ENCODE measurements at regions not wholly inside any gene's neighbourhood (a gene's known extent, or its start where the extent isn't known, plus 50 kb on each side); places are given as distances from the start of the nearest gene placed in this dataset.
"Not testable (repeated sequence)": the region's sequence is repeated elsewhere in the genome, so short reads cannot be mapped to it uniquely, and the experiment has no call there.

GRCh38 chr2:89196719-89197118 is 505.2 kb downstream of the RPIA start:
- not testable (repeated sequence) for H3K79me1 ChIP-seq (ENCODE audit: insufficient read depth, low read depth, low read length, poor library complexity, severe bottlenecking); H3K4me2 ChIP-seq (ENCODE audit: insufficient read depth, insufficient read length, low read length); H3K4me3 Mint-ChIP-seq; H3K4me1 Mint-ChIP-seq; H4K91ac ChIP-seq (ENCODE audit: insufficient read length, low read depth, low read length); H3K9me3 ChIP-seq (ENCODE audit: control insufficient read depth, low read depth, low read length); H4K5ac ChIP-seq (ENCODE audit: insufficient read length, low read depth, low read length); H3K79me2 ChIP-seq (ENCODE audit: insufficient read depth, low read length); H3K27ac Mint-ChIP-seq; H3K56ac ChIP-seq (ENCODE audit: insufficient read length, low read depth, low read length); H3T11ph ChIP-seq (ENCODE audit: low read length); H3K4ac ChIP-seq (ENCODE audit: low read depth, low read length); H2AK5ac ChIP-seq (ENCODE audit: insufficient read length, low read length); H3K23ac ChIP-seq (ENCODE audit: insufficient read length, low read depth, low read length); H2AFZ ChIP-seq (ENCODE audit: low read length); H3K4me1 ChIP-seq (ENCODE audit: insufficient read depth, low read length); H3K9ac ChIP-seq (ENCODE audit: extremely low read depth, insufficient read length, low read length); H3K23me2 ChIP-seq (ENCODE audit: insufficient read length, low read depth, low read length, poor library complexity, severe bottlenecking); H2BK15ac ChIP-seq (ENCODE audit: low read depth, low read length); H3K27me3 Mint-ChIP-seq (ENCODE audit: low read depth); H2BK120ac ChIP-seq (ENCODE audit: low read depth, low read length, poor library complexity, severe bottlenecking); H3K14ac ChIP-seq (ENCODE audit: insufficient read depth, low read length); H3K27me3 ChIP-seq (ENCODE audit: insufficient read depth, low read length); H3K27ac ChIP-seq (ENCODE audit: insufficient read length, low read depth, low read length); DNase-seq; H2BK20ac ChIP-seq (ENCODE audit: low read depth, low read length, poor library complexity, severe bottlenecking); H4K20me1 ChIP-seq (ENCODE audit: control insufficient read depth, insufficient read depth, insufficient read length); H3K18ac ChIP-seq (ENCODE audit: insufficient read length, low read depth, low read length); H2BK5ac ChIP-seq (ENCODE audit: insufficient read length, low read length); H2BK12ac ChIP-seq (ENCODE audit: insufficient read length, low read depth, low read length); H4K8ac ChIP-seq (replicated peaks; ENCODE audit: insufficient read length, low read depth, low read length)
- no CpG with 5 or more reads among the region's 3 CpGs for WGBS (ENCODE audit: extremely low coverage, insufficient read length, low lambda C conversion rate)
- Mint-ChIP-seq H3K36me3 (ENCODE audit: insufficient read depth in 1 of 3, low read depth in 3 of 3) (peaks cover 0 to 12% (median 3%) of the 10 kb centered on the region in 3 experiments; a peak in 5 of 7 replicates), H3K9me3 (peaks cover 58 to 65% of the 10 kb centered on the region in 2 experiments)

- WGBS (ENCODE audit: extremely low coverage, insufficient read length, low lambda C conversion rate), result no CpG with 5 or more reads among the region's 7 CpGs
- H3K9ac ChIP-seq (ENCODE audit: extremely low read depth, insufficient read length, low read length); H4K20me1 ChIP-seq (ENCODE audit: control insufficient read depth, insufficient read depth, insufficient read length); H3K27ac Mint-ChIP-seq; H3K23me2 ChIP-seq (ENCODE audit: insufficient read length, low read depth, low read length, poor library complexity, severe bottlenecking); H3K14ac ChIP-seq (ENCODE audit: insufficient read depth, low read length); H2BK5ac ChIP-seq (ENCODE audit: insufficient read length, low read length); H3K4me2 ChIP-seq (ENCODE audit: insufficient read depth, insufficient read length, low read length); H3K18ac ChIP-seq (ENCODE audit: insufficient read length, low read depth, low read length); H4K91ac ChIP-seq (ENCODE audit: insufficient read length, low read depth, low read length); H3K4me1 ChIP-seq (ENCODE audit: insufficient read depth, low read length); H4K5ac ChIP-seq (ENCODE audit: insufficient read length, low read depth, low read length); H2AFZ ChIP-seq (ENCODE audit: low read length); H3K9me3 ChIP-seq (ENCODE audit: control insufficient read depth, low read depth, low read length); DNase-seq; H2AK5ac ChIP-seq (ENCODE audit: insufficient read length, low read length); H3K4ac ChIP-seq (ENCODE audit: low read depth, low read length); H3K4me3 Mint-ChIP-seq; H2BK120ac ChIP-seq (ENCODE audit: low read depth, low read length, poor library complexity, severe bottlenecking); H3K79me2 ChIP-seq (ENCODE audit: insufficient read depth, low read length); H3K27me3 ChIP-seq (ENCODE audit: insufficient read depth, low read length); H3K23ac ChIP-seq (ENCODE audit: insufficient read length, low read depth, low read length); H4K8ac ChIP-seq (replicated peaks; ENCODE audit: insufficient read length, low read depth, low read length); H3K56ac ChIP-seq (ENCODE audit: insufficient read length, low read depth, low read length); H2BK15ac ChIP-seq (ENCODE audit: low read depth, low read length); H2BK12ac ChIP-seq (ENCODE audit: insufficient read length, low read depth, low read length); H3T11ph ChIP-seq (ENCODE audit: low read length); H3K27ac ChIP-seq (ENCODE audit: insufficient read length, low read depth, low read length); H3K4me1 Mint-ChIP-seq; H2BK20ac ChIP-seq (ENCODE audit: low read depth, low read length, poor library complexity, severe bottlenecking); H3K79me1 ChIP-seq (ENCODE audit: insufficient read depth, low read depth, low read length, poor library complexity, severe bottlenecking); H3K27me3 Mint-ChIP-seq (ENCODE audit: low read depth): not testable (repeated sequence)
- Mint-ChIP-seq H3K36me3 (ENCODE audit: insufficient read depth in 1 of 3, low read depth in 3 of 3) (peaks cover 0 to 12% (median 3%) of the 10 kb centered on the region in 3 experiments; a peak in 5 of 7 replicates), H3K9me3 (peaks cover 61 to 68% of the 10 kb centered on the region in 2 experiments)
Observed at GRCh38 chr2:89198026-89198425, 506.6 kb downstream of the RPIA start.
